ENCODE measurements at regions not wholly inside any gene's neighbourhood (a gene's known extent, or its start where the extent isn't known, plus 50 kb on each side); places are given as distances from the start of the nearest gene placed in this dataset.

- FAIRE-seq, result peak; percentile 63
These were observed 72.3 kb upstream of the TNMD start for GRCh38 chrX:100512471-100512870.

- FAIRE-seq, result no peak
These were observed 84.7 kb upstream of the PCDH19 start for GRCh38 chrX:100494646-100495370.

GRCh38 chrX:100491174-100491573, 81.1 kb upstream of the PCDH19 start:
- FAIRE-seq, result no peak

- FAIRE-seq, result no peak
These were observed 77.7 kb upstream of the PCDH19 start for GRCh38 chrX:100487795-100488194.

GRCh38 chrX:100484971-100485370, 74.9 kb upstream of the PCDH19 start:
- no peak for FAIRE-seq

- FAIRE-seq, result no peak
These were observed 69.3 kb upstream of the PCDH19 start for GRCh38 chrX:100479329-100479728.

- no peak for FAIRE-seq
These were observed 68.7 kb upstream of the PCDH19 start for GRCh38 chrX:100478714-100479306.

GRCh38 chrX:100477958-100478357, 67.9 kb upstream of the PCDH19 start:
- FAIRE-seq, result no peak

- no peak for FAIRE-seq
These were observed 67.4 kb upstream of the PCDH19 start for GRCh38 chrX:100477467-100477866.
